NOMO-1 (cell line): ENCODE measurements at regions not wholly inside any gene's neighbourhood (a gene's known extent, or its start where the extent isn't known, plus 50 kb on each side); places are given as distances from the start of the nearest gene placed in this dataset.
"Not testable (repeated sequence)": the region's sequence is repeated elsewhere in the genome, so short reads cannot be mapped to it uniquely, and the experiment has no call there.

Experiments
- DNase-seq, 2 experiments: peaks; one replicate each; lab custom pipeline; 2025; ENCODE audit not compliant: unreplicated experiment in 2 of 2; lab: John Stamatoyannopoulos, UW

DNA sequence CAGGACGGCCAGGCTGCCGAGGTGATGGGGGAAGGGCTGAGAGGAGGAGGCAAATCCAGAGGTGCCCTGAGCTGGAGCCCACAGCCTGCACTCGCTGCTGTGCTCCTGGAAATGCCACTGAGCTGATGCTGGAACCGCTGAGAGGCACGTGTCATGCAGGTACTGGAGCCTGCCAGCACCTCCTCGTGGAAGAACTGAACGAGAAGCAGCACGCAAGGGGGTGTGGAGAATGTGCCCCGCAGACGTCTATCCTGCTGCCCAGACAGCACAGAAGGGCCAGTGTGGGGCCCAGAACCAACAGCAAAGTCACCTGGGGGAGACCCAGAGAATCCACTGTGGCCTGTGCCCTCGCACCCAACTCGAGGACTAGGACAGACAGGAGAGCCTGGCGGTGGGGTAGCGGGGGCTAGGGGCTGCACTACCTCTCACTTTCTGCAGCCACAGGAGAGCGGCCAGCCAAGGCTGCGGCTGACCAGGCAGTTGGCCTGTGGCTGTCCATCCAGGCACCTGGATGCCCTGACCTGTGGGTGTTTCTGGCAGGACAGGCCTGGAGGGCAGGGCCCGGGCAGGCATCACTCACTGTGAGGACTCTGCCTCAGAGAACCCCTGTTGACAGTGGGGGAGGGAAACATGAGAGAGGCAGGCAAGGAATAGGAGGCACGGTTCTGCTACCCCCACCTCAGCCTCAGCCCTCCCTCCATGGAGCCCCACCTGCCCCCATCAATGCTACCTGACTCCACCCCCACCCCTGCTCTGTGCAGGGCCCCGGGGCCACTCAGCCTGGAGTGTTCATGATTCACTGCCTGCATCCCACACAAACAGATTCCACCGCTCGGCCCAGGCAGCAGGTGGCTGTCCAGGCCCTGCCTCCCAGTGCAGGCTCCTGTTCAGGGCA, 213.1 kb downstream of the TBC1D2B start:
- no peak for DNase-seq

DNA sequence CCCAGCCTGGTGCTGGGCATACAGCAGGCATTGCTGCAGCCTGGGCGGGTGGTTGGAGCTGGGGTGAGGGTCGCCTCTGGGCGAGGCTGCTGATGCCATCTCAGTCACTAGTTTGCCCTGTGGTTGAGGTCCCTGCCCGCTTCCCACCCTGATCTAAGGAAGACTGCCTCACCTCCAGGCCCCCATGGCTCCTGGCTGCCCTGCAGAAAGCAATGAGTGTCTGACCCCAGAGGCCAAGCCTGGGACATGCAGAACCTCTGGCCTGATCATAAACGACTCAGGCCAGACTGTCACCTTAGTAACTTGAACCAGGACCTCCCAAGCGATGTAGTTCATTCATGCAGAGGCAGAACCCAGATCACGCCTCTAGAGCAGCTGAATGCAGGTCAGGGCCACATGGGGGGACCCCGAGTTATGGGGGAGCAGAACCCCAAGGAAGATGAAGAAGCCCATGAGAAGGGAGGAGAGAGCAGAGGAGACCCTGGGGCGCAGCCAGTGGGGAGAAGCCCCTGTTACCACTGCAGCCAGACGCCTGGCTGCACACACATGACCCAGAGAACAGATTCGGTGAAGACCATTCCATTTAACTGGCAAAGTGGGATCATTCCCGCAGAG, 213.9 kb downstream of the TBC1D2B start:
- DNase-seq = no peak

- no peak for DNase-seq
Measured at GRCh38 chr15:77862651-77863104, 214.8 kb downstream of the TBC1D2B start.

- not testable (repeated sequence) for DNase-seq
Measured at GRCh38 chr15:77861997-77862635, 215.4 kb downstream of the TBC1D2B start.

GRCh38 chr15:77860071-77860691, 217.3 kb downstream of the TBC1D2B start:
- DNase-seq = no peak

GRCh38 chr15:77859491-77860060, 217.9 kb downstream of the TBC1D2B start:
- DNase-seq = no peak

GRCh38 chr15:77858792-77859490, 218.6 kb downstream of the TBC1D2B start:
- peak; percentile 53 to 80 for DNase-seq

- DNase-seq = no peak
Measured at GRCh38 chr15:77857419-77857818, 220.1 kb downstream of the TBC1D2B start.

DNA sequence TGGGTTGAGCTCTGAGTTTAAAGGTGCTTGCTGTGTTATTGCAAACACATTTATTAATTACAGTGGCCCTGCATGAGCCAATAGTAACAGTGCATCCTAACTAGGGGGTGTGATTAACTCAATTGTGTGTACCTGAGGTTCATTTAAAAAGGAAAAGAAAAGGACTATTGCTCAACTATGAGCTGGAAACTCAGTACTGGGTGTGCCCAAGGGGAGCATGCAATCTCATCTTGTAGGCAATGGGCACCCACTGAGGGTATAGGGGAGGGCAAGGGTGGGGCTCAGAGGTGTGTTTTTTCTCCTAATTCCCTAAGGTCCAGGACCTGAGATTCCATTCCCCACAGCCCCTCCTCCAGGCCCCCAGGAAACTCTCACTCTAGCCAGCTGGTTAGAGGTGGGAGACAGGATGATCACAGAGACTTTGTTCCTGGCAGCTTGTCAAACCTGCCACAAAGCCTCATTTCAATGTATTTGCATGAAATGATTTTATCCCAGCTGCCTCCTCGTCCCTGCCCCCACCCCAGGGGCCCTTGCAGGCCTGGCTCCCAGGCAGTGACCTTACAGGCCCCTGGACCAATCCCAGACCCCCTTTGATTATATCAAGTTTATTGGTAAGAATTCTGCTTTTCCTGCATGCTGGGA, 220.7 kb downstream of the TBC1D2B start:
- DNase-seq = no peak

- DNase-seq = no peak
Measured at GRCh38 chr15:77855871-77856270, 221.6 kb downstream of the TBC1D2B start.

DNA sequence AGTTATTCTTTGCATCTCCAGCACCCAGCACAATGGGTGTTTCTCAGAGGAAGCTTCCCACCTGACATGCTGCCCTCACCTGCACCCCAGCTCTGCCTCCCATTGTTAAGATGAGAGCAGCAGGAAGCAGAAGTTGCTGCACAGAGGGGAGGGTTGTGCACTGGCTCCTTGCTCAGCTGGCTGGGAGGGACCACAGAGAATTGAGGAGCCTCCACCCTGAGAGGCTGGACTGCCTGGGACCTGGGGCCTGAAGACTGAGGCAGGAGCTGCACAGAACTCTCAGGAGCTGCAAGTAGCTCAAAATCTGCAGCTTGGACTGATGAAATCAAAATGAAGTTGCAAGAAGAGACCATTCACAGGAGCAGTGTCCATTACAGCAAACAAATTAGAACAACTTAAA, 222.3 kb upstream of the LINGO1 start:
- no peak for DNase-seq

DNA sequence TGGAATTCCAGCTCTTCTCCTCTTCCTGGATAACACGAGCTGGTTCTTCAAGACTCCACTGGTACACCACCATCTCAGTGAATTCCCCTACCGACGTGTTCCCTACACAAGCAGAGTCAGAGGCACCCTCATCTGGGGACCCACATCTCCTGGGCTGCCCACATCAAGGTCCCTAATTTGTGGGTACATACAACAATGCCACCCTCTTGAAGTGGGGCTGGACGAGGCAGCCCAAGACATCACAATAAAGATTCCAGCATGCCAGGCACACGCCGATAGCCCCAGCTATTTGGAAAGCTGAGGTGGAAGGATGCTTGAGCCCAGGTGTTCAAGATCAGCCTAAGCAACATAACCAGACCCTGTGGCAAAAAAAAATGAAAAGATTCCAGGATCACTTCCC, 221.2 kb upstream of the LINGO1 start:
- no peak for DNase-seq

DNA sequence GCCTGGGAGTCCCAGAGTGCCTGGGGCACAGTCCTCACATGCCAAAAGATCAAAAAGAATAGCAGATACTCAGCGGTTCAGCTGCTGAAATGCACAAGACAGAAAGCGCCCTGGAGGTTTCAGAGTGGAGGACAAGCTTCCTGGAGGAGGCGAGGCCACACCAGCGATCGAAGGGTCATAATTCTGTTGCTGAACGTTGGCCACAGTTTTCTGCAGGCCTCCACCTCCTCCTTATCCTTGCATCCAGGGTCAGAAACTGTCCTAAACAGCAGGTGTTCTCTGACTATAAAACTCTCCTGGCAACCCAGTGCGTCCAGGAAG, 220.3 kb upstream of the LINGO1 start:
- DNase-seq = no peak

- no peak for DNase-seq
Measured at GRCh38 chr15:77852241-77853007, 219.7 kb upstream of the LINGO1 start.

- DNase-seq = no peak
Measured at GRCh38 chr15:77851691-77852090, 219.0 kb upstream of the LINGO1 start.

- no peak for DNase-seq
Measured at GRCh38 chr15:77851086-77851485, 218.4 kb upstream of the LINGO1 start.

DNA sequence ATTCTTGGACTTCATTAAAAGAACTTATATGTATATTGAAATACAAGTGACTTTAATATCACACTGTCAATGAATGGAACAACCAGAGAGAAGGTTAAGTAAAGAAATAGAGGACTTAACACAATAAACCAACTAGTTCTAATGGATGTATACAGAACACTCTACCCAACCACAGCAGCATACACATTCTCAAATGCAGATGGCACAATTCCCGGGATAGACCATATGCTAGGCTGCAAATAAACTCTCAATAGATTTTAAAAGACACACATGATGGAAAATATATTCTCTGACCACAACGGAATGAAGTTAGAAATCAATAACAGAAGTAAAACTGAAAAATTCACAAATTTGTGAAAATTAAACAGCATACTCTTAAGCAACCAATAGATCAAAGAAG, 214.3 kb upstream of the LINGO1 start:
- no peak for DNase-seq

- DNase-seq = no peak
Measured at GRCh38 chr15:77846360-77846759, 213.6 kb upstream of the LINGO1 start.

GRCh38 chr15:77844798-77845446, 212.2 kb upstream of the LINGO1 start:
- DNase-seq = peak in 1 of 2 experiments; percentile 11
